ENCODE measurements at regions not wholly inside any gene's neighbourhood (a gene's known extent, or its start where the extent isn't known, plus 50 kb on each side); places are given as distances from the start of the nearest gene placed in this dataset.

- no peak overlapping the region for H3K4me3 ChIP-seq (ENCODE audit: low read depth in 2 of 2, low read length in 1 of 2)
- H4K20me1 ChIP-seq (ENCODE audit: insufficient read depth): no peaks in the 10 kb centered on the region
- no peak overlapping the region for H3K9ac ChIP-seq
- H2AFZ ChIP-seq (ENCODE audit: low read depth): no peak overlapping the region
- no peaks in the 10 kb centered on the region for H3K9me2 ChIP-seq
- TF ChIP-seq TEAD4 (IDR thresholded peaks at IDR 0.05; ENCODE audit: borderline replicate concordance, insufficient read depth): no peak
- no peaks in the 10 kb centered on the region for H3K9me3 ChIP-seq
- no peak overlapping the region for H3K27ac ChIP-seq (ENCODE audit: low read depth in 2 of 2, low read length in 1 of 2)
- CTCF ChIA-PET: no interaction called here
- H3K36me3 ChIP-seq (replicated peaks in 1 of 2; ENCODE audit: control insufficient read depth in 1 of 2, insufficient read depth in 2 of 2, low read length in 1 of 2): no peaks in the 10 kb centered on the region
- POLR2A ChIA-PET: no interaction called here
- H3K4me2 ChIP-seq: no peak overlapping the region
- no peaks in the 10 kb centered on the region for H3K4me1 ChIP-seq (ENCODE audit: control insufficient read depth in 1 of 2, insufficient read depth in 2 of 2, low read depth in 1 of 2, low read length in 1 of 2)
- no peaks in the 10 kb centered on the region for H3K27me3 ChIP-seq (ENCODE audit: insufficient read depth)
- H3K79me2 ChIP-seq (ENCODE audit: insufficient read depth): no peaks in the 10 kb centered on the region
- no peak for DNase-seq
- no peaks in the 10 kb centered on the region for H3F3A ChIP-seq (replicated peaks; ENCODE audit: insufficient read depth)
These were observed 896.1 kb upstream of the LCORL start for GRCh38 chr4:18917689-18918088.

GRCh38 chr4:18914182-18914581, 892.6 kb upstream of the LCORL start:
- Histone ChIP-seq H3K27ac (ENCODE audit: low read depth in 2 of 2, low read length in 1 of 2) (no peak overlapping the region; a peak in 1 of 4 replicates), H3K79me2 (ENCODE audit: insufficient read depth) (no peaks in the 10 kb centered on the region), H3K9me2 (no peaks in the 10 kb centered on the region), H4K20me1 (ENCODE audit: insufficient read depth) (no peaks in the 10 kb centered on the region), H3K36me3 (replicated peaks in 1 of 2; ENCODE audit: control insufficient read depth in 1 of 2, insufficient read depth in 2 of 2, low read length in 1 of 2) (no peaks in the 10 kb centered on the region), H3F3A (replicated peaks; ENCODE audit: insufficient read depth) (no peaks in the 10 kb centered on the region), H3K27me3 (ENCODE audit: insufficient read depth) (no peaks in the 10 kb centered on the region), H2AFZ (ENCODE audit: low read depth) (no peak overlapping the region), H3K9ac (no peak overlapping the region), H3K9me3 (no peaks in the 10 kb centered on the region), H3K4me2 (no peak overlapping the region), H3K4me3 (ENCODE audit: low read depth in 2 of 2, low read length in 1 of 2) (no peak overlapping the region), H3K4me1 (ENCODE audit: control insufficient read depth in 1 of 2, insufficient read depth in 2 of 2, low read depth in 1 of 2, low read length in 1 of 2) (no peaks in the 10 kb centered on the region)
- 6% methylated on average over 1 of the region's 1 CpG for WGBS (ENCODE audit: low lambda C conversion rate)
- no peak for DNase-seq
- POLR2A ChIA-PET: no interaction called here
- CTCF ChIA-PET: no interaction called here
- TF ChIP-seq GATA2 (CRISPR knock-in tag; IDR thresholded peaks at IDR 0.05): no peak
- no peak for TF ChIP-seq TCF12 (IDR thresholded peaks at IDR 0.05)
- no peak for TF ChIP-seq POLR2AphosphoS5 (IDR thresholded peaks at IDR 0.05; ENCODE audit: low read depth, low read length)
- TF ChIP-seq CTCF (IDR thresholded peaks at IDR 0.05): no peak
- TF ChIP-seq YY1 (IDR thresholded peaks at IDR 0.05; ENCODE audit: low read depth): no peak
- no peak for TF ChIP-seq FOXM1 (IDR thresholded peaks at IDR 0.05; ENCODE audit: low read depth)
- no peak for TF ChIP-seq TAF1 (IDR thresholded peaks at IDR 0.05; ENCODE audit: borderline replicate concordance, low read depth, low read length)
- TF ChIP-seq RCOR1 (IDR thresholded peaks at IDR 0.05; ENCODE audit: low read length): no peak
- TF ChIP-seq FOXJ3 (CRISPR knock-in tag; IDR thresholded peaks at IDR 0.05): no peak
- TF ChIP-seq ZBTB33 (IDR thresholded peaks at IDR 0.05; ENCODE audit: borderline replicate concordance, low read depth): no peak
- no peak for TF ChIP-seq EZH2phosphoT487 (IDR thresholded peaks at IDR 0.05; ENCODE audit: borderline replicate concordance, low read depth)
- no peak for TF ChIP-seq JUND (IDR thresholded peaks at IDR 0.05)
- no peak for TF ChIP-seq FOSL2 (IDR thresholded peaks at IDR 0.05; ENCODE audit: borderline replicate concordance, low read depth)
- no peak for TF ChIP-seq GABPA (IDR thresholded peaks at IDR 0.05; ENCODE audit: low read depth)
- no peak for TF ChIP-seq ELF1 (IDR thresholded peaks at IDR 0.05)
- no peak for TF ChIP-seq NRF1 (IDR thresholded peaks at IDR 0.05; ENCODE audit: low read depth, low read length)
- no peak for TF ChIP-seq SIN3A (IDR thresholded peaks at IDR 0.05; ENCODE audit: borderline replicate concordance, low read depth, low read length)
- TF ChIP-seq RAD21 (IDR thresholded peaks at IDR 0.05; ENCODE audit: low read length): no peak

Measured in SK-N-SH (cell line).